ENCODE measurements at regions not wholly inside any gene's neighbourhood (a gene's known extent, or its start where the extent isn't known, plus 50 kb on each side); places are given as distances from the start of the nearest gene placed in this dataset.

DNA sequence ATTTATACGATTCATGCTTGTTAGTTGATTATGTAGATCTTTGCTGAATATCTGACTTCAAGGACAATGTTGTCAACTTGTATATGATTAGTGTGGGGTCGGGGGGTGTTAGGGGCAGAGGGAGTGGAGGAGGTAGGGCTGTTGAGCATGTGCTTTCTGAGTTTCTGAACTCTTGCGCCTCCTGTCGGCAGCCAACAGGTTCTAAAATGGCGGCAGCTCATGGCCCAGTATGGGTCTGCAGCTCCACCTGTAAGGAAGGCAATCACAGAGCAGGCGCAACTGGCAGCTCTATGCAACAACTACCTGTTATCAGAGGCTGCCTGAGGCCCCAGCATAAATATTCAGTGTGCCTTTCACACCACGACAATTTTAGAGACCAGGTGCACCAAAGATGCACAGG lies 205.8 kb upstream of the PLXNA2 start:
- TF ChIP-seq EZH2 (IDR thresholded peaks at IDR 0.05; ENCODE audit: borderline replicate concordance, low read depth, low read length, severe bottlenecking) = no peak
- TF ChIP-seq, protein P1, sequence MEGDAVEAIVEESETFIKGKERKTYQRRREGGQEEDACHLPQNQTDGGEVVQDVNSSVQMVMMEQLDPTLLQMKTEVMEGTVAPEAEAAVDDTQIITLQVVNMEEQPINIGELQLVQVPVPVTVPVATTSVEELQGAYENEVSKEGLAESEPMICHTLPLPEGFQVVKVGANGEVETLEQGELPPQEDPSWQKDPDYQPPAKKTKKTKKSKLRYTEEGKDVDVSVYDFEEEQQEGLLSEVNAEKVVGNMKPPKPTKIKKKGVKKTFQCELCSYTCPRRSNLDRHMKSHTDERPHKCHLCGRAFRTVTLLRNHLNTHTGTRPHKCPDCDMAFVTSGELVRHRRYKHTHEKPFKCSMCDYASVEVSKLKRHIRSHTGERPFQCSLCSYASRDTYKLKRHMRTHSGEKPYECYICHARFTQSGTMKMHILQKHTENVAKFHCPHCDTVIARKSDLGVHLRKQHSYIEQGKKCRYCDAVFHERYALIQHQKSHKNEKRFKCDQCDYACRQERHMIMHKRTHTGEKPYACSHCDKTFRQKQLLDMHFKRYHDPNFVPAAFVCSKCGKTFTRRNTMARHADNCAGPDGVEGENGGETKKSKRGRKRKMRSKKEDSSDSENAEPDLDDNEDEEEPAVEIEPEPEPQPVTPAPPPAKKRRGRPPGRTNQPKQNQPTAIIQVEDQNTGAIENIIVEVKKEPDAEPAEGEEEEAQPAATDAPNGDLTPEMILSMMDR (IDR thresholded peaks at IDR 0.05; ENCODE audit: borderline replicate concordance, extremely low read depth, low read length, poor library complexity, severe bottlenecking) = no peak
- H3K36me3 ChIP-seq (ENCODE audit: insufficient read depth, low read length) = no peaks in the 10 kb centered on the region
- no peaks in the 10 kb centered on the region for H3K79me2 ChIP-seq (ENCODE audit: insufficient read depth, low read length)
- peaks cover 20% of the 10 kb centered on the region for H3K27me3 ChIP-seq (ENCODE audit: insufficient read depth, low read length, poor library complexity)
- H2AFZ ChIP-seq (ENCODE audit: low read depth, low read length) = no peak overlapping the region
- no peaks in the 10 kb centered on the region for H3K9me3 ChIP-seq (ENCODE audit: insufficient read depth, low read length, severe bottlenecking)
- H3K4me1 ChIP-seq (ENCODE audit: insufficient read depth, low read length) = no peaks in the 10 kb centered on the region
- H3K27ac ChIP-seq (ENCODE audit: low read length) = no peak overlapping the region
- DNase-seq = no peak
- no peak for ATAC-seq (ENCODE audit: insufficient read depth, low read depth)
- no peak overlapping the region for H3K4me2 ChIP-seq (ENCODE audit: insufficient read depth, low read length)
- no peak overlapping the region for H3K9ac ChIP-seq (ENCODE audit: low read depth, low read length)
- no peak overlapping the region for H3K4me3 ChIP-seq (ENCODE audit: low read depth in 1 of 2, low read length in 2 of 2)
- H4K20me1 ChIP-seq (ENCODE audit: insufficient read depth, low read length) = no peaks in the 10 kb centered on the region

DNA sequence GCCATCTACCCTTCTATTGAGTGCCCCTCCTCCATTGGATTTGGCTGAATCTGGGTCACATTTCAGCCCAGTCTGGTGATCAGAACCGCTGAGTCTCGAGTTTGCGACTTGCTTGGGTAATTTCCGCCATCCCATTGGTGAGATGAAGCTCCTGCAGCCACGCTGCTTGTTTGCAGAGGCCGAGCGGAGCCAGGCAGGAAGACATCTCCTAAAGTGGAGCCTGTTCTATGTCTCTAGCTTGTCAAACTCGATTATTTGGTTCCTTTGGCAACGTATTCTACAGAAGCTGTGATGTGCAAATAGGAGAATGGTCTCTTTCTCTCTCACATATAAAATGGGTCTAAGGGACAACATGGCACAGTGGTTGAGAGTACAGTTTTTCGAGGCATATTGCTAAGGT lies 206.8 kb upstream of the PLXNA2 start:
- peaks cover 20% of the 10 kb centered on the region for H3K27me3 ChIP-seq (ENCODE audit: insufficient read depth, low read length, poor library complexity)
- H3K4me1 ChIP-seq (ENCODE audit: insufficient read depth, low read length) = no peaks in the 10 kb centered on the region
- H3K27ac ChIP-seq (ENCODE audit: low read length) = no peak overlapping the region
- no peaks in the 10 kb centered on the region for H3K36me3 ChIP-seq (ENCODE audit: insufficient read depth, low read length)
- H3K79me2 ChIP-seq (ENCODE audit: insufficient read depth, low read length) = no peaks in the 10 kb centered on the region
- no peaks in the 10 kb centered on the region for H3K9me3 ChIP-seq (ENCODE audit: insufficient read depth, low read length, severe bottlenecking)
- H2AFZ ChIP-seq (ENCODE audit: low read depth, low read length) = no peak overlapping the region
- no peak overlapping the region for H3K4me2 ChIP-seq (ENCODE audit: insufficient read depth, low read length)
- no peak for TF ChIP-seq EZH2 (IDR thresholded peaks at IDR 0.05; ENCODE audit: borderline replicate concordance, low read depth, low read length, severe bottlenecking)
- TF ChIP-seq, protein P1 (IDR thresholded peaks at IDR 0.05; ENCODE audit: borderline replicate concordance, extremely low read depth, low read length, poor library complexity, severe bottlenecking) = no peak
- H3K9ac ChIP-seq (ENCODE audit: low read depth, low read length) = no peak overlapping the region
- no peak for DNase-seq
- no peak overlapping the region for H3K4me3 ChIP-seq (ENCODE audit: low read depth in 1 of 2, low read length in 2 of 2)
- H4K20me1 ChIP-seq (ENCODE audit: insufficient read depth, low read length) = no peaks in the 10 kb centered on the region
- no peak for ATAC-seq (ENCODE audit: insufficient read depth, low read depth)

DNA sequence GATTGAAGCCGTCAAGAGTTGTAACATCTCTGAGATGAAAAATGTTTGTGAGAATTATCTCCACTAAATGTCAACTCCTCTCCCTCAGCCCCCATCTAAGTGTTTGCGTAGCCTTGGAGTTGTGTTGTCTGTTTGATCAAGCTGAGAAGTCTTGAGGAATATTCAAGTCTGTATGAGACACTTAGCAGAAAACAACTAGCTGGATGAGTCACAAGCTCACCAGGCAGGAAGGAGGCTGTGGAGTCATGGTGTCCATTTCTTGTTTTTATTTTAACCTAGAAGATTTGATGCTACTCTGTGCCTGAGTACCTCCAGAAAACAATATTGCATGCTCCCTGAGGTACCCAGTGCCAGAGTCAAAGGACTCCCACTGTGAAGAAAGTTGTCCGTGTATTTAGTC lies 211.6 kb upstream of the PLXNA2 start:
- no peak for TF ChIP-seq EZH2 (IDR thresholded peaks at IDR 0.05; ENCODE audit: borderline replicate concordance, low read depth, low read length, severe bottlenecking)
- TF ChIP-seq, protein P1 (IDR thresholded peaks at IDR 0.05; ENCODE audit: borderline replicate concordance, extremely low read depth, low read length, poor library complexity, severe bottlenecking) = no peak
- Histone ChIP-seq H2AFZ (ENCODE audit: low read depth, low read length) (no peak overlapping the region), H3K27me3 (ENCODE audit: insufficient read depth, low read length, poor library complexity) (peaks cover 7% of the 10 kb centered on the region), H3K36me3 (ENCODE audit: insufficient read depth, low read length) (no peaks in the 10 kb centered on the region), H3K4me1 (ENCODE audit: insufficient read depth, low read length) (no peaks in the 10 kb centered on the region), H3K27ac (ENCODE audit: low read length) (no peak overlapping the region), H3K79me2 (ENCODE audit: insufficient read depth, low read length) (no peaks in the 10 kb centered on the region), H3K4me2 (ENCODE audit: insufficient read depth, low read length) (no peak overlapping the region), H4K20me1 (ENCODE audit: insufficient read depth, low read length) (no peaks in the 10 kb centered on the region), H3K4me3 (ENCODE audit: low read depth in 1 of 2, low read length in 2 of 2) (no peak overlapping the region), H3K9me3 (ENCODE audit: insufficient read depth, low read length, severe bottlenecking) (no peaks in the 10 kb centered on the region), H3K9ac (ENCODE audit: low read depth, low read length) (no peak overlapping the region)
- ATAC-seq (ENCODE audit: insufficient read depth, low read depth) (no peak), DNase-seq (no peak)

DNA sequence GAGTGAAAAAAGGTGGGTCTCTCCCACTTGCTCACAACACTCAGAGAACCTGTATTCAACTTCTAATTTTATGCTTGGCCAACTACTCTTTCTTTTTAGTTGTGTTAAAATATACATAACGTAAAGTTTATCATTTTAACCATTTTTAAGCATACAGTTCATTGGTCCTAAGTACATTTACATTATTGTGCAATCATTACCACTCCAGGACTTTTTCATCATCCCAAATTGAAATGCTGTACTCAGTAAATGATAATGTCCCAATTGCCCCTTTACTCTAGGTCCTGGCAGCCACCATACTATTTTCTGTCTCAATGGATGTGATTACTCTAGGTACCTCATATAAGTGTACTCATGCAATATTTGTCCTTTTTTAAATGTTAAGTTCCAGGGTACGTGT lies 212.3 kb upstream of the PLXNA2 start:
- Histone ChIP-seq H2AFZ (ENCODE audit: low read depth, low read length) (no peak overlapping the region), H3K27ac (ENCODE audit: low read length) (no peak overlapping the region), H3K27me3 (ENCODE audit: insufficient read depth, low read length, poor library complexity) (peaks cover under 1% of the 10 kb centered on the region), H3K36me3 (ENCODE audit: insufficient read depth, low read length) (no peaks in the 10 kb centered on the region), H3K79me2 (ENCODE audit: insufficient read depth, low read length) (no peaks in the 10 kb centered on the region), H3K4me2 (ENCODE audit: insufficient read depth, low read length) (no peak overlapping the region), H3K4me1 (ENCODE audit: insufficient read depth, low read length) (no peaks in the 10 kb centered on the region), H3K9me3 (ENCODE audit: insufficient read depth, low read length, severe bottlenecking) (no peaks in the 10 kb centered on the region), H3K4me3 (ENCODE audit: low read depth in 1 of 2, low read length in 2 of 2) (no peak overlapping the region), H3K9ac (ENCODE audit: low read depth, low read length) (no peak overlapping the region), H4K20me1 (ENCODE audit: insufficient read depth, low read length) (no peaks in the 10 kb centered on the region)
- TF ChIP-seq, protein P1 (IDR thresholded peaks at IDR 0.05; ENCODE audit: borderline replicate concordance, extremely low read depth, low read length, poor library complexity, severe bottlenecking) = no peak
- no peak for TF ChIP-seq EZH2 (IDR thresholded peaks at IDR 0.05; ENCODE audit: borderline replicate concordance, low read depth, low read length, severe bottlenecking)
- ATAC-seq (ENCODE audit: insufficient read depth, low read depth) = no peak
- no peak for DNase-seq

Data from DND-41 (cell line).